T-cell (primary cell): ENCODE measurements at regions not wholly inside any gene's neighbourhood (a gene's known extent, or its start where the extent isn't known, plus 50 kb on each side); places are given as distances from the start of the nearest gene placed in this dataset.

Experiments used
- ATAC-seq, 4 experiments: fragments of 200-7000 bp in 3 of 4; fragments of 150-1000 bp in 1 of 4; cut with Tn5 transposase; replicated peaks in 1 of 4; 1 replicate in 3 of 4; 2 replicates in 1 of 4; pipeline ENCODE4 v1.10.0; 2021; ENCODE audit warnings: moderate library complexity in 3 of 4, mild to moderate bottlenecking in 2 of 4, moderate number of reproducible peaks in 1 of 4
- CTCF ChIA-PET, 2 donors: fragments of 300-600 bp; sonication (Branson Sonifier 250); formaldehyde crosslinking; loops; one replicate each; lab custom pipeline; 2022; ENCODE audit warnings: antibody characterized with exemption in 2 of 2; lab: Charles Lee
- POLR2A ChIA-PET, 2 donors: fragments of 300-600 bp; sonication (Branson Sonifier 250); formaldehyde crosslinking; loops; one replicate each; lab custom pipeline; 2022; ENCODE audit warnings: antibody characterized with exemption in 2 of 2; lab: Charles Lee
- DNase-seq, 35 experiments: peaks; one replicate each; pipeline versions ENCODE4 v3.0.0 to v3.0.0-alpha.2; 2013 to 2023
- H3K27ac ChIP-seq: one replicate; pipeline ENCODE4 v1.5.1; 2013; ENCODE audit warnings: low read length
- H3K27me3 ChIP-seq, 2 experiments: replicated peaks in 1 of 2; 1 replicate in 1 of 2; 2 replicates in 1 of 2; pipeline versions ENCODE4 v1.6.1 to v1.7.0; 2013; ENCODE audit warnings: low read length in 1 of 2, mixed read lengths in 1 of 2; ENCODE audit not compliant: control insufficient read depth in 2 of 2, insufficient read depth in 2 of 2; ENCODE audit errors: extremely low read depth in 1 of 2
- H3K36me3 ChIP-seq, 2 donors: 1 replicate in 1 of 2; 2 replicates in 1 of 2; pipeline versions ENCODE4 v1.6.1 to v1.7.0; 2013; ENCODE audit warnings: low read length in 1 of 2; ENCODE audit not compliant: control insufficient read depth in 2 of 2, insufficient read depth in 1 of 2; ENCODE audit errors: extremely low read depth in 1 of 2
- H3K4me1 ChIP-seq, 2 experiments: 1 replicate in 1 of 2; 2 replicates in 1 of 2; pipeline versions ENCODE4 v1.6.1 to v1.7.0; 2013; ENCODE audit warnings: low read length in 2 of 2, mixed read lengths in 1 of 2; ENCODE audit not compliant: insufficient read depth in 2 of 2, control insufficient read depth in 1 of 2; ENCODE audit errors: extremely low read depth in 1 of 2
- H3K4me3 ChIP-seq, 2 donors: 1 replicate in 1 of 2; 2 replicates in 1 of 2; pipeline versions ENCODE4 v1.5.1 to v1.7.0; 2013; ENCODE audit warnings: mild to moderate bottlenecking in 2 of 2, low read length in 1 of 2, moderate library complexity in 1 of 2; ENCODE audit not compliant: control insufficient read depth in 1 of 2; ENCODE audit errors: extremely low read depth in 1 of 2
- H3K9me3 ChIP-seq: 2 replicates; pipeline ENCODE4 v1.7.0; 2013
- H3K27ac Mint-ChIP-seq, 2 donors: one replicate each; pipeline ENCODE4 v1.8.0; 2020 to 2021; ENCODE audit warnings: mild to moderate bottlenecking in 2 of 2, mixed read lengths in 2 of 2
- H3K27me3 Mint-ChIP-seq, 2 donors: one replicate each; pipeline ENCODE4 v1.8.0; 2021 to 2022; ENCODE audit warnings: mixed read lengths in 2 of 2
- H3K36me3 Mint-ChIP-seq: one replicate; pipeline ENCODE4 v1.8.0; 2021; ENCODE audit warnings: mixed read lengths
- H3K4me1 Mint-ChIP-seq, 3 donors: one replicate each; pipeline ENCODE4 v1.8.0; 2020 to 2022; ENCODE audit warnings: mixed read lengths in 3 of 3, mild to moderate bottlenecking in 1 of 3
- H3K4me3 Mint-ChIP-seq, 3 donors: one replicate each; pipeline ENCODE4 v1.8.0; 2020 to 2022; ENCODE audit warnings: mild to moderate bottlenecking in 3 of 3, mixed read lengths in 3 of 3, moderate library complexity in 3 of 3
- H3K9me3 Mint-ChIP-seq, 3 donors: one replicate each; pipeline ENCODE4 v1.8.0; 2020 to 2022; ENCODE audit warnings: mixed read lengths in 3 of 3
- WGBS: methylation state at CpG from one replicate; pipeline ENCODE4 v1.1.5; 2013; ENCODE audit warnings: missing lambda C conversion rate; ENCODE audit not compliant: insufficient coverage; 5-methylcytosine and 5-hydroxymethylcytosine counted together

DNA sequence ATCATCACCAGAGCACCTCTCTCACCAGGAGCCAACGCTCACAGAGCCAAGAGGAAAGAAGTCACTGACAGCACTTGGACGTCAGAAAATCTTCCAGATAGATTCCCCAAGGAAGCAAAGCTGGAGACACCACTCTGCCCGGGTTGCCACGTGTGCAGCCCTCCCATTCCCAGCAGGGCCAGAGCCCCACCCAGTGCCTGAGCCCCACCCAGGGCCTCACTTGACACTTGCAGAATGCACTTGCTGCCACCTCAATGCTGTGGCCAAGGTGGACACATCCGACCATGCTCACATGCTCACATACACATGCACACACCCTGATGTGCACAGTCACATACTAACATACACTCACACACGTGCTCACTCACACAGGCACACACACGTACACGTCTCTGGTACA lies 240.7 kb downstream of the RBFOX3 start:
- Mint-ChIP-seq H3K4me1 (no peaks in the 10 kb centered on the region), H3K27ac (no peak overlapping the region), H3K9me3 (no peaks in the 10 kb centered on the region), H3K27me3 (peaks cover 32 to 36% of the 10 kb centered on the region in 2 donors), H3K36me3 (no peaks in the 10 kb centered on the region), H3K4me3 (no peak overlapping the region)
- ChIA-PET CTCF (no interaction called here), POLR2A (no interaction called here)
- Histone ChIP-seq H3K9me3 (no peaks in the 10 kb centered on the region), H3K27ac (no peak overlapping the region), H3K36me3 (no peaks in the 10 kb centered on the region), H3K4me3 (no peak overlapping the region), H3K4me1 (no peaks in the 10 kb centered on the region), H3K27me3 (peaks cover 0 to 52% of the 10 kb centered on the region in 2 experiments)
- DNase-seq (no peak), ATAC-seq (no peak)
- 70% methylated on average over 8 of the region's 8 CpGs for WGBS

DNA sequence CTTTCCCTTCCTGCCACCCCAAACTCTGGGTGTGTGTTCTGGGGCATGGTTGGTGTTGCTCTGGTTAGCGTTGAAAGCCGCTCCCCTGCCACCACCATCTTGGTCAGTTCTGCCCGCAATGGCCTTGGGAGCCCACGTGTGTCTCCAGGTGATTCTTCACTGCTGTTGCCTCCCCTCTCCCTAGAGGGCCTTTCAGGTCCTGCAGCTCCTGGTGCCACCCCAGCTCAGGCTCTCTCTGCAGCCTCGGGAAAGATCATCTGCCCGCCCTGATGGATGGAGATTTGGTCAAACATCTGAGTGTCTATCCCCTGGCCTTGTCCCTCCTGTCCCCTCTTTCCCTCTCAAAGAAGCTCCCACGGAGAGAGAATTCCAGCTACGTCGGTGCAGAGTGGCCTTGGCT lies 241.3 kb downstream of the RBFOX3 start:
- POLR2A ChIA-PET, result no interaction called here
- WGBS, result 91% methylated on average over 3 of the region's 9 CpGs

DNA sequence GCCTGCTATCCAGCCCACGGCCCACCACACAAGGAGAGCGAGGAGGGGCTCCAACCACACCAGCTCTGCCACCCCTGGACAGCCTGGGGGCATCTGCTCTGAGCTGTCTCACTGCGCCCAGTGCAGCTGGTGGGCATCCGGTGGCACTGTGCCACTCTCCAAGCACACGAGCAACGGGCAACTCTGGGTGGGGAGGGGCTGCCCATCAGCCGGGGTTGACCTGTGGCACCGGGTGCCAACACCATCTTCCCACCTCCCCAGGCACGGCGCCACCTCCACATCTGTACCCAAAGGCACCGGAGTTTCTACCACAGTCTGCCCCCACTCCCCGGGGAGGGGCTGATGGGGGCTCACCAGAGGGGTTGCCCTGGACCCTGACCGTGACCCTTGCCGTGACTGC lies 241.8 kb downstream of the RBFOX3 start:
- peaks cover 0 to 54% of the 10 kb centered on the region in 2 experiments for H3K27me3 ChIP-seq
- DNase-seq, result no peak
- ChIA-PET POLR2A (no interaction called here), CTCF (no interaction called here)
- Mint-ChIP-seq H3K4me1 (no peaks in the 10 kb centered on the region), H3K4me3 (no peak overlapping the region), H3K36me3 (no peaks in the 10 kb centered on the region), H3K9me3 (no peaks in the 10 kb centered on the region), H3K27me3 (peaks cover 25 to 35% of the 10 kb centered on the region in 2 donors), H3K27ac (no peak overlapping the region)
- no peak overlapping the region for H3K4me3 ChIP-seq
- 85% methylated on average over 5 of the region's 14 CpGs for WGBS
- H3K4me1 ChIP-seq, result no peaks in the 10 kb centered on the region
- H3K27ac ChIP-seq, result no peak overlapping the region
- no peaks in the 10 kb centered on the region for H3K9me3 ChIP-seq
- no peak for ATAC-seq
- H3K36me3 ChIP-seq, result no peaks in the 10 kb centered on the region

More for the DNA sequence above, 241.3 kb downstream of the RBFOX3 start:
- no peak for ATAC-seq
- Mint-ChIP-seq H3K4me3 (no peak overlapping the region), H3K9me3 (no peaks in the 10 kb centered on the region), H3K27me3 (peaks cover 26 to 32% of the 10 kb centered on the region in 2 donors), H3K27ac (no peak overlapping the region), H3K4me1 (no peaks in the 10 kb centered on the region), H3K36me3 (no peaks in the 10 kb centered on the region)
- H3K27ac ChIP-seq, result no peak overlapping the region
- H3K36me3 ChIP-seq, result no peaks in the 10 kb centered on the region
- H3K9me3 ChIP-seq, result no peaks in the 10 kb centered on the region
- DNase-seq, result no peak
- CTCF ChIA-PET, result no interaction called here
- H3K27me3 ChIP-seq, result peaks cover 0 to 51% of the 10 kb centered on the region in 2 experiments
- no peak overlapping the region for H3K4me3 ChIP-seq
- no peaks in the 10 kb centered on the region for H3K4me1 ChIP-seq

DNA sequence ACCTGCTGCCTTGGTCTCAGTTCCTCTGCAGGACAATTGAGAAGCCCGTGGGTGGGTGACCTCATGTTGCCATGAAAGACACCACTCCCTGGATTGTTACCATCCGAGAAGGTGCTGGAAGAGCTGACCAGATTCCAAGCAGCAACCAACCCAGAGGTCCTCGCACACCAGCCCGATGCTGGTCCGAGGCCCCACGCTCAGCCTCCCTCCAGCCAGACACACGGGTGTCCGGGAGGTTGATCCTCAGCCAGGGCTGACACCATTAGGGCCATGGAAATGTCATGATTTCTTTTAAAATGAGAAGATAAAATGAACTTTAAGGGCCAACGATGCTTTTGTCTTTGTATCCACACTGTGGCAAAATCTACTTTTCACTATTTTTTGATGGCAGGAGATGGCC lies 242.3 kb downstream of the RBFOX3 start:
- H3K27ac ChIP-seq, result no peak overlapping the region
- DNase-seq (no peak), ATAC-seq (no peak)
- peaks cover 0 to 54% of the 10 kb centered on the region in 2 experiments for H3K27me3 ChIP-seq
- peaks cover 21 to 33% of the 10 kb centered on the region in 2 donors for H3K27me3 Mint-ChIP-seq
- CTCF ChIA-PET, result no interaction called here
- H3K36me3 ChIP-seq, result no peaks in the 10 kb centered on the region
- POLR2A ChIA-PET, result no interaction called here
- no peaks in the 10 kb centered on the region for H3K9me3 ChIP-seq
- no peaks in the 10 kb centered on the region for H3K4me1 Mint-ChIP-seq
- H3K27ac Mint-ChIP-seq, result no peak overlapping the region
- no peak overlapping the region for H3K4me3 Mint-ChIP-seq
- H3K4me1 ChIP-seq, result no peaks in the 10 kb centered on the region
- H3K36me3 Mint-ChIP-seq, result no peaks in the 10 kb centered on the region
- H3K4me3 ChIP-seq, result no peak overlapping the region
- no peaks in the 10 kb centered on the region for H3K9me3 Mint-ChIP-seq
- 73% methylated on average over 1 of the region's 9 CpGs for WGBS

DNA sequence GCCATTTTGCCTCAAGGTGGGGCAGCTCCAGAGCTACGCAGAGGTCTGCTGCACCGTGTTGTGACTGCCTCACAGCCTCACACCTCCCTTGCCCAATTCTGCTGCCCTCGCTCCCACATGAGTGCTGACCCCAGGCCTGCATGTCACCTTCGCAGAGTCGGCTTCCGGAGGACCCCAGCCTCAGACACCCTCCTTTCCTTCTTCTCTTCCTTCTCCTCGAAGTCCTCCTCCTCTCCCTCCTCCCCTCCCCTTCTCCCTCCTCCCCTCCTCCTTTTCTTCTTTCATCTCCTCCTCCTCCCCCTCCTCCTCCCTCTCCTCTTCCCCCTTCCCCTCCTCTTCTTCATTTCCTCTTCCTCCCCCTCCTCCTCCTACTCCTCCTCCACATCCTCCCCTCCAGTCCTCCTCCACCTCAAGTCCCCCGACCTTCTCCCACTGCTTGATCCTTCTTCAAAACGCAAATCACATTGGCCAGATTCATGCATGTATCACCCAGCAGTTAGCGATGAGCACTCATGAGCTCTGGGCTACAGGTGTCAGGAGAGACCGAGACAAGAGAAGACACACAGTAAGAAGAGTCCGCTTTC lies 243.8 kb downstream of the RBFOX3 start:
- ATAC-seq (no peak), DNase-seq (no peak)
- Histone ChIP-seq H3K27ac (no peak overlapping the region), H3K36me3 (no peaks in the 10 kb centered on the region), H3K4me1 (no peaks in the 10 kb centered on the region), H3K9me3 (no peaks in the 10 kb centered on the region), H3K27me3 (peaks cover 0 to 53% of the 10 kb centered on the region in 2 experiments), H3K4me3 (no peak overlapping the region)
- 64% methylated on average over 12 of the region's 12 CpGs for WGBS
- no peaks in the 10 kb centered on the region for H3K9me3 Mint-ChIP-seq
- no peak overlapping the region for H3K27ac Mint-ChIP-seq
- ChIA-PET POLR2A (no interaction called here), CTCF (no interaction called here)
- H3K36me3 Mint-ChIP-seq, result no peaks in the 10 kb centered on the region
- peaks cover 21 to 26% of the 10 kb centered on the region in 2 donors for H3K27me3 Mint-ChIP-seq
- H3K4me3 Mint-ChIP-seq, result no peak overlapping the region
- H3K4me1 Mint-ChIP-seq, result no peaks in the 10 kb centered on the region

DNA sequence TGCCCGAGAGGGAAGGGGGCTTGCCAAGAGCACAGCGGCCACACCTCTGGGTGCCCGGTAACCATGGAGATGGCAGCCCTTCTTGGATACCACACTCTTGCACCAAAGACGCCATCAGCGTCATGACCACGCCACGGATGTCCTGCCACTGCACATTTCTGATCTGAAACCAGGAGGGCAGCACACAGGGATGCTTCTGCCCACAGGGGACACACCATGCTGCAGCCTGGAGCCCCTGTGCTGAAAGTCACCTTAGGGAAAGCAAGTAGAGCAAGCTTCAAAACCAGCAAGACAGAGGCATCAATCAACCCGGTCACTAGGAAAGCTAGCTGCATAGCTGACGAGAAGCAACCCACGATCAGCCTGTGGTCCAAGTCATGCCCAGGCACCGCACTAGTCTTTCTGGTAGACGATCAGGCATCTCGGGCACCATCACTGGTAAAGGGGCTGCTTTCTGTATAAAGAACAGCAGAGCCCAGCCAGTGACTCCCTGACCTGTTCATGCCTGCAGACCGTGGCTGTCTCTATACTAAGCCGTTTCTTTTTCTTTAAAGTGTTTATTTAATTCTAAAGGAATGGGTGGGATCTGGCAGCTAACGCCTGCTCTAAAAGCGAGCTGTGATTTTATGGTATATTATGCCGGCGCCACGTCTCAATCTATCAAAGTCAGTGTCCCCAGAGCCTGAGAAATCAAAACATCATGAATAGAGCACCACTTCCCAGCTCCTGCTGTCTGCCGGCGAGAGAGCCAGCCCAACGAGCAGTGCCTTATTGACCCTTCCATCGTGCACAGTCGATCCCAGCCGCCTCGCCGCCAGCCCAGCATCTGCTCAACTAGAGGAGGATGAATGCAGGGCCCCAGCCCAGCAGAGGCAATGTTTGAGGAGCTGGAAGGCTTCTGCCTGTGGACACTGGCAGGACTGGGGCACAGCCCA lies 244.7 kb downstream of the RBFOX3 start:
- ChIA-PET POLR2A (no interaction called here), CTCF (no interaction called here)
- Mint-ChIP-seq H3K27ac (no peak overlapping the region), H3K36me3 (no peaks in the 10 kb centered on the region), H3K4me1 (no peaks in the 10 kb centered on the region), H3K4me3 (no peak overlapping the region), H3K9me3 (no peaks in the 10 kb centered on the region), H3K27me3 (peaks cover 21 to 25% of the 10 kb centered on the region in 2 donors)
- Histone ChIP-seq H3K36me3 (no peaks in the 10 kb centered on the region), H3K9me3 (no peaks in the 10 kb centered on the region), H3K27ac (no peak overlapping the region), H3K4me3 (no peak overlapping the region), H3K27me3 (peaks cover 0 to 51% of the 10 kb centered on the region in 2 experiments), H3K4me1 (no peaks in the 10 kb centered on the region)
- WGBS, result 63% methylated on average over 22 of the region's 28 CpGs
- DNase-seq (no peak), ATAC-seq (no peak)
